Right lung (tissue), 2 donors: ENCODE measurements at regions not wholly inside any gene's neighbourhood (a gene's known extent, or its start where the extent isn't known, plus 50 kb on each side); places are given as distances from the start of the nearest gene placed in this dataset.

Experiments
- DNase-seq, 2 donors: peaks; one replicate each; pipeline ENCODE4 v3.0.0-alpha.2; 2013

DNA sequence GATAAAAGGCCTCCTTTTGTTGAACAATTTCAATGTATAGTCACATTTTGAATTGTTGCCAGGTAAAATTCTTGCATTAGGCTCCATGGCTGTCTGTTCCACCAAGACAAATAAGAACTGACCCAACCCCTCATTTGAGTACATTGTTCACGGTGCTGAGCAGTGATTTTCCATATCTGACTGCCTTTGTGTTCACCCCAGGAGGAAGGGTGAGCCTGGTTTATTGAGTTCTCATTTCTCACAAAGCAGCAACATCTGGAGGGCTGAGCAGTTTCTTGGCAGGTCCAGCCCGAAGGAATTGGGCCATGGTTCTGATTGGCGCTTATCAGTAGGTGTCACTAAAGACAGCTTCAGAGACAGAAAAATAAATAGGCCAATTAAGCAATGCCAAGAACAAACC, 149.1 kb downstream of the BMP4 start:
- no peak for DNase-seq

DNA sequence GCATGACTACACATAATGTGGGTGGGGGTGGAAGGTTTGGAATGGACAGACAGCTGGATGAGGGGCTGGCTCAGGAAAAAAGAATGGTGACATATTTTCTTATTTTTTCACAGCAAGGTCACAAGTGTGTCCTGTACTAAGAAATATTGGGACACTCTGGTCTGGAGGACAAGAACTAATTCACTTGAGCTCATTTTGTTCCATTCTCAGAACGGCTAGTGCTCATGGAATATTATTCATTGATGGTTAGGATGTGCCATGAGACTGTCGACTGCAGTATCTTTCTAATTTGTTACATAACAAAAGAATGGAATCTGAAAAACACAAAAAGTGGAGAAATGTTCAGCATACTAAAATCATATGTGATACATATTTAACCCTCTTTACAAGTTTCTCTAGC, 149.5 kb downstream of the BMP4 start:
- DNase-seq = no peak

DNA sequence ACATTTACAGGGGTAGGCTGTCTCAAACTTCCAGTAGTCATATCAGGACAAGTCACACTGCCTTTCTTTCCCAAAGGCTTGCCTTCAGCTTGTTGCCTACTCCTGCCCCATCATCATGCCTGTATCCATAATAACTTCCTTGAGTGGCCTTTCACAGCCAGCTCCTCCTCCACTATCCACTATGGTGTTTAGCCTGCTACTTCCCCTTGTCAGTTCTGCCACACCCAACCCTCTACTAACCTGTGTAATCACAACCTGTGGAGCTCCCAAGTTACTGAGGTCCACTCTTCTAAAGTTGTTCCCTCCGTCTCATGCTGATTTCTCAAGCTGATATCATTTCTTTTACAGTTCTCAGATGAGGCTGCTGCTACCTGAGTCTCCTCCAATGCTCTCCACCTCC, 159.9 kb downstream of the BMP4 start:
- no peak for DNase-seq

DNA sequence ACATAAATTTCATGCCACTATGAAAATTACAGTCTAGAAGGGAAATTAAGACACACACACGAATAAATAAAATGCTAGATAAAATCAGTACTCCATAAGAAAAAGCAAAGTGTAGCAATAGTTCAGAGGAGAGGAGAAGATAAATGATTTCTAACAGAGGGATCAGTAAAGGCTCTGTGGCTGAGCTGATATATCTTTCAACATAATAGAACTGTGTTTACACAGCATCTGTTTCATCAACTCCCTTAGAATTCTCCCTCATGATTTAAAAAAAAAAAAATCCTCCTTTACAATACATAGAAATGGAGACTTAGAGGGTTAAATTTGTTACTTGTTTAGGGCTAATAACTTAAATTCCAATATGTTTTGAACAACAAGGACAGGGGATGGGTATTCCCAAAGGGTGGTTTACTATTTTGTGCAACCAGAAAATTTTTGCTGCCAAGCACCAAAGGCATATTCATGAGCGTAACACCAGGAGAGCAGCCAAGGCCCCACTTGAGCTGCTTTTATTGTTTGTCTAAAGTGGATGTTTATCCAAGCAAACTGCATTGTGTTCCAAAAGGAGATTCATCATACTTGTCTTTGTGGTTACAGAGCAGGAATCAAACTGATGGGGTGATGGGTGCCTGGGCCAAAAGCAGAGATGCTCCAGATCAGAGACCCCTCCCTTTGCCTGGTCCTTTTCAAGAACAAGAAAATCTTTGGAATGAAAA, 162.7 kb downstream of the BMP4 start:
- DNase-seq = peak; percentile 73 to 74

DNA sequence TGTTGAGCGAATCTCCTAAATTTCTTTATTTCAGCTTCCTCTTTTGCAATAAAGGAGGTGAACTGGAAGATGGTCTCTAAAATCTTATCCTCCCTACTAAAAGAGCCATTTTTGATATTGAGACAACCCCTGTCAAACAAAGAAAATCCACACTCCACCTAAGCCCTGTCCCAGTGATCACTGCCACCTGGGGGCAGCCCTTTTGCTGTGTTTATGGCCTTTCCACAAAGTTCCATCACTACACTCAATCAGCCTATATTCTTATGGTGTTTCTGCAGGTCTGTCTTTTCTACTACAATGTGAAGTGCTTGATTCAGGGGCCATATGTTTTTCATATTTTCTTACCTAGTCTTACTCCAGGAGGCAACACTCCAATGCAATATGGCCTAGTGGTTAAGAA, 163.7 kb downstream of the BMP4 start:
- DNase-seq = no peak

DNA sequence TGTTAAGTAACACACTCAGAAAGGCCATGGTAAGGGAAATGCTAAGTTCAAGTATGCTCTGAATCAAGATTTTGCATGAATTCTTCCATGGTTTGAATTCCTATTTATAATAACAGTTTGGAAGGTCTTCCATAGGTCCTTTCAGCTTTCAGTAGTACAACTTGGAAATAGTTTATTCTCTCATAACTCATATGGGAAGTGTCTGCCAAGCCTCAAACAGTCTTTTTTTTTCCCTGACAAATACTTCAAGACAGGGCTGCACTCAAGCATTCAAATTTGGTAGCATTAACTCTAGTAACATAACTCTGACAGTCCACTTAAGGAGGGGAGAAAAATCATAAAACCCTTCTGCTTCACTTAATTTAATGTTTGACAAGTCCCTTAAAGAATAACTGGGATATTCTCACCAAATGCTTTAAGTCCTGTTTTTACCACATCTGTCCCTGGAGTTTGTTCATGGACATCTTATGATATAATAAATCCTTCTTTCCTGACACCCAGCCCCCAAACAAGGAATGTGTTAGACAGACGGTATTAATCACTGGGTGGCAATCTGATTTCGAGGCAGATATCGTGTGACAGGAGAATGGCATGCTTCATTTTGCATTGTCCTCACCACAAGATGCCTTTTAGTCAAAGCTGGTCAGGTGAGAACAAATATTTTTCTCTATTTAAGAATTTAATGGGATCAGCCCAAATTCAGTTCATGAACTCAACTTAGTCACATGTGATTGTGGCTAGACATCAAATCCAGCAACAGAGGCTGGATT, 165.7 kb downstream of the BMP4 start:
- no peak for DNase-seq

DNA sequence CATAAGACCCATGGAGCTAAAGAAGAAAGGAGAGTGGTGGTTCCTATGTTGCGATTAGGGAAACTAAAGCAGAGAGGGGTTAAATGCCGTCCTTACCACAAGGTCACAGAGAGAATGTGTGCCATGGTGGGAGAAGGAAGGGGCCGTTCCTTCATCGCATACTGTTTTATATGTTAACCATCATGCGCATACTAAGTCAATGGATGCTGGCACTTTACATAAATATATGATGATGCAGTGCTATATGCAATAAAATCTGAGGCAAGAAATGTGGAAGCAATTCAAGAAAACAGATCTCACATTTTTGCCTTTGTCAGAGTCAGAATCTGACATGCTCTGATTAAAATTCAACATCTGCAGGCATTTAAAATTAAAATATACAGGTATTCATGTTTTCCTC, 168.1 kb downstream of the BMP4 start:
- DNase-seq = no peak

DNA sequence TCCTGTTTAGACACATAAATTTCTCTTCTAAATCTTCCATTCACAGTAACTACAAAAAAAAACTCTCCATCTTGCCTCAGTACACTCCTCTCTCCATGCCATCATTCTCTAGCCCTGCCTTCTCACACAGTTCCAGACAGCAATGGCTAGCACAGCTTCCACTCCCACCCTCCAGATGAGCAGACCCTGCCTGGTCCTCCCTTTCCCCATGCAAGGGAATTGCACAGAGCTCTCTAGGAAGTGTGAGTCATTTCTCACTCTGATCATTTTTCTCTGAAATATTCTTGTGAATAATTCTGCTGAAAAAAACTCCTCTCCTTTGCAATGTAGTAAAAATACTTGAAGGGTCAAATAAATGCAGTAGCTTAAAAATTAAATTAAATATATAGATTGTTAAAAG, 170.6 kb downstream of the BMP4 start:
- no peak for DNase-seq

DNA sequence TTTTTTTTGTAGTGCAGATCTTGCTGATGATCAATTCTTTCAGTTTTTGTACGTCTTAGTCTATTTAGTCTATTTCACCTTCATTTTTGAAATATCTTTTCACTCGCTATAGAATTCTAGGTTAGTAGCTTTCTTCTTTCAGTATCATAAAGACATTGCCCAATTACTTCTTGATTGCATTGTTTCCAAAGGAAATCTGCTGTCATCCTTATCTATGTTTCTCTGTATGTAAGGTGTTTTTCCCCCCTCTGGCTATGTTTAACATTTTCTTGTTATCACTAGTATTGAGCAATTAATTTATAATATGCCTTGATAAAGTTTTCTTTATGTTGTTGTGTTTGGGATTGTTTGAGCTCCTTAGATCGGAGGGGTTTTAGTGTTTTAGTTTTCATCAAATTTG, 171.9 kb downstream of the BMP4 start:
- no peak for DNase-seq

DNA sequence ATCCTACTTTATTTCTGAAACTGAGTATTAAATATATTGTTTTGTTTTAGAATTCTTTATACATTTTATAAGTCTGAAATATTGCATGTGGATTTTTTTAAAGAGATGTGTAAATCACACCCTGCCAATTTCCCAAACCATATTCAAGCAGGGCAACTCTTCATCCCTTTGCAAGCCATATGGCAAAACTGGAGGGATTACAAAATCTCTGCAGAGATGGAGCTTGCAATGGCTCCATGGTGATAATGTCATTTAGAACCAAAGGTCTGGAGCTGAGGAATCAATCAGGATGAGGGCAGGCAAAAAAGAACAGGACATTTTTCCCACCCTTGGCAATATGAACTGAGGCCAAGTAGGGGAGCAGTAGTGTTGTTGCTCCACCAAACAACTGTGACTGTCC, 173.4 kb downstream of the BMP4 start:
- no peak for DNase-seq

DNA sequence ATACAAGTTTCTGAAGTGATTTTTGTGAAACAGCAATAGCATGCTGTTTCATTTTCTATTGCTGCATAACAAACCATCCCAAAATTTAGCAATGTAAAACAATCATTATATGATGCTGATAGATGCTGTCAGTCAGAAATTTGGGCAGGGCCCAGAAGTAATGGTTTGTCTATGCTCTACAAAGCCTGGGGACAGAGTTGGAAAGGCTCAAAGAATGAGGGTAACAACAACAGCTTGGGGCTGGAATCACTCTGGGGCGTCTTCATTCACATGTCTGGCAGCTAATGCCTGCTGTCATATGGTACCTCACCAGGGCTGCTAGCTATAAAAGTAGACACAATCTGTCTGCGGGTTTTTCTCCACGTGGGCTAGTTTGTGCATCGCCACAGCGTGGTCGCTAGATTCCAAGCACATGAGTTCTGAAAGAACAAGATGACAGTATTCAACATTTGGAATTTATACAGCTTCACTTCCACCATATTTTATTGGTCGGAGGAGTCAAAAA, 176.5 kb downstream of the BMP4 start:
- DNase-seq = no peak

DNA sequence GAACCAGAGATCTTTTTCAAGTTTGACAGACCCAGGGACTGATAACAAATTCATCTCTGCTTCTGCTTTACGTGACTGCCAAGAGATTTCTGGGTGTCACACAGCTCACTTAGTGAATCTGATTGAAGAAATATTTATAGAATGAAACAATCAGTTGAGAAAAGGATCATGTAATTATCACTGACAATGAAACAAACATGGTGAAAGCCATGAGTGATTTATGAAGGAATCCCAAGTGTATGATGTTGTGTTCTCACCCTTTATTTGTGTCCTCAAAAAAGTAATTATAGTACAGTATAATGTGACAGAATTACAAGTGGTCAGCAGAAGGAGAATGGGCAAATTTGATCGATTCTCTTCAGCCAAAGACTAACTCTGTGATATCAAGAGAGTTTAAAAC, 177.3 kb downstream of the BMP4 start:
- no peak for DNase-seq

DNA sequence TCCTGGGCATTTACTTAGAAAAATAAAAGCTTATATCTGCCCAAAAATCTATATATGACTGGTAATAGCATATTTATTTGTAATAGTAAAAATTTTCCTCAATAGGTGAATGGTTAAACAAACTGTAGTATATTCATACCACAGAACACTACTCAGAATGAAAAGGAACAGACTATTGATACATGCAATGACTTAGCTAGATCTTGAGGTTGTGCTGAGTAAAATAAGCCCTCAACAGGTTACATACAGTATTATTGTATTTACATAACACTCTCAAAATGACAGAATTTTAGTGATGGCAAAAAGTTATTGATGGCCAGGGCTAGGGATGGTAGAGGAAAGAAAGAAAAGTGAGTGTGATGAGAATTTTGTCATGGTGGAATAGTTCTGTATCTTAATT, 178.4 kb downstream of the BMP4 start:
- DNase-seq = no peak

DNA sequence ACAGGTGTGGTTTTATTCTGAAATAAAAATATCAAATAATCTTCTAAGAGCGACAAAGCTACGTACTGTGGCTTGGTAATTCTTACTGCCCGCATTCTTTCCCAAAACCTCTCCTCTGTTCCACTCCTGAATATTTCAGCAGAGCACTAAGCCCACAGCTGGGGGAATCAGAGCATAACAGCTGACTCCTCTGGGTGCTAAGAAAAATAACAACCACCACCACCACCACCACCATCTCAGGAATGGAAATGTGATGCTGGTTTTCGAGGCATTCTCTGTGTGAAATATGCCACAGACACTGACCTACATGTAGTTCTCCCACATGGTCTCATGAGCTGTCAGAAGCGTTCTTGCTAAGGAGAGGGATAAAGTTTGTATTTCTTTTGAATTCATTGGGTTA, 183.7 kb downstream of the BMP4 start:
- no peak for DNase-seq

DNA sequence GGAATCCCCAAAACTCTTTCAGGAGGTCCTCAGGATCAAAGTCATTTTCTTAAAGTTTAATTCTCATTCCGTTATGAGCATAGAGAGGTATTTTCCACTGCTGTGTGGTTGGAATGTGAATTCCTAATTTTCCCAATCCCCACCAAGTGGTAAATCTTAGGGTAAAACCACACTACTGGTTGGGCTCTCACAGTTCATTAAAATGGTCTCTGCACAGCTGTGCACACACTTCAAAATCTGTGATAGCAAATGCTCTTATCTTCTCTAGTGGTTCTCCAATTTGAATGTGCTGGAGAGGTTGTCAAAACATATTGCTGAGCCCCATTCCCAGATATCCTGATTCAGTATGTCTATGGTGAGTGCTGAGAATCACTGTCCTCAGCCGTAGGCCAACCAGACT, 189.1 kb downstream of the BMP4 start:
- no peak for DNase-seq

DNA sequence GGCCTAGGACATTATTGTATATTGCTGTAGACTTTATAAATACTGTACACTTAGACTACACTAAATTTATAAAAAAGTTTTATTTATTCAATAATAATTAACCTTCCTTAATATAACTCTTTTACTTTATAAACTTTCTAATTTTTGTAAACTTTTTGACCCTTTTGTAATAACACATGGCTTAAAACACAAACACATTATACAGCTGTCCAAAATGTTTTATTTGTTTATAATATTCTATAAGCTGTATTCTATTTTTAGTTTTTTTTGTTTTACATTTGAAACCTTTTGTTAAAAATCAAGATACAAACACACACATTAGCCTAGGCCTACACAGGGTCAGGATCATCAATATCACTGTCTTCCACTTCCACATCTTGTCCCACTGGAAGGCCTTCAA, 190.0 kb downstream of the BMP4 start:
- DNase-seq = no peak

DNA sequence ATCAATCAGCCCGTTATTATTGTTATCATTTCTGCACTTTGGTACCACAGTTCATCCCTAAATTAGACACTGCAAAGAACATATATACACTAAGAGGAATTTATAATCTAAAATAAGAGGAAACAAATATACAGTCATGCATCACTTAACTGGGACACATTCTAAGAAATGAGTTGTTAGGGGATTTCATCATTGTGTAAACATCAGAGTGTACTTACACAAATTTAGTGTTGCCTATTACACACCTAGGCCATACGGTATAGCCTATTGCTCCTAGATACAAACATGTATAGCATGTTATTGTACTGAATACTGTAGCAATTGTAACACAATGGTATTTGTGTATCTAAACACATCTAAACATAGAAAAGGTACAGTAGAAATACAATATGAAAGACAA, 190.5 kb downstream of the BMP4 start:
- no peak for DNase-seq

DNA sequence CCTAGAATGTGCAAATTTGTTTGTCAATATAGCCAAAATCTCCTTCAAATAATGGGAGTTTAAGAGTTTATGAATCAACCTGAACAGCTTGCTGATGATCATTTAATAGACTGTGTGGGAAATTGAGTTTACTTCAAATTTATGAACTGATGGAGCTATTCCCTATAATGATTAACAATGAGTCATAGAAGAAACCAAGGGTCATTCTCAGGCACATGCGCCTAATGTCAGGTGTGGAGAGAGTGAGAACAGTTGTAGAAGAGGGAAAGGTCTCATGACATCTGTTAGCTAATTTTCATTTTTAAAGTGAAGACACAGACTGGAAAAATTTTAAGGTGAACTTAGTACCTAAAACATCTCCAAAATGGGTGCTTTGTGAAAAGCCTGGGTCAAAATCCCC, 191.8 kb downstream of the BMP4 start:
- DNase-seq = no peak

DNA sequence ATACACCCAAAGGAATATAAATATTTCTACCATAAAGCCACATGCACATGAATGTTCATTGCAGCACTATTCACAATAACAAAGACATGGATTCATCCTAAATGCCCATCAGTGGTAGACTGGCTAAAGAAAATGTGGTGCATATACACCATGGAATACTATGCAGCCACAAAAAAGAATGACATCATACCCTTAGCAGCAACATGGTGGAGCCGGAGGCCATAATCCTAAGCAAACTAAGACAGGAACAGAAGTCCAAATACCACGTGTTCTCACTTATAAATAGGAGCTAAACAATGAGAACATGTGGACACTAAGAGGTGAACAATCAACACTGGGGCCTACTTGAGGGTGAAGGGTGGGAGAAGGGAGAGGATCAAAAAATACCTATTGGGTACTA, 198.5 kb downstream of the BMP4 start:
- no peak for DNase-seq

DNA sequence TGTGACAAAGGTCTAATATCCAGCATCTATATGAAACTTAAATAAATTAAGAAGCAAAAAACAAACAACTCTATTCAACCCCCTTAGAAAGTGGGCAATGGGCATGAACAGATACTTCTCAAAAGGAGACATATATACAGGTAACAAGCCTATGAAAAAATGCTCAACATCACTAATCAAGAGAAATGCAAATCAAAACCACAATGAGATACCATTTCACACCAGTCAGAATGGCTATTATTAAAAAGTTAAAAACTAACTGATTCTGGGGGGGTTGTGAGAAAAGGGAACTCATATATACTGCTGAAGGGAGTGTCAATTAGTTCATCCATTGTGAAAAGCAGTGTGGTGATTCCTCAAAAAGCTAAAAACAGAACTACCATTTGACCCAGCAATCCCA, 198.9 kb downstream of the BMP4 start:
- no peak for DNase-seq

DNA sequence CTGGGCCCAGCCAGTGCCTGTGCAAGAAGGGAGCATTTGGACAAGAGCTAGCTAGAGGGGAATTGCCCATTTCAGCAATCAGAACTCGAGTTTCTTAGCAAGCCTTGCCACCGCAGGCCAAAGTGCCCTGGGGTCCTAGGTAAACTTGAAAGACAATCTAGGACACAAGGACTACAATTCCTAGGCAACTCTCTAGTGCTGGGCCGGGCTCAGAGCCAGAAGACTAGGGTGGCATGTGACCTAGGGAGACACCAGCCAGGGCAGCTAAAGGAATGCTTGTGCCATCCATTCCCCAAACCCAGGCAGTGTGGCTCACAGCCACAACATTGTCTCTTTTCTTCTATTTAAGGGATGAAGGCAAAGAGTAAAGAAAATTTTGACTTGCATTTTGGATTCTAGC, 205.0 kb downstream of the BMP4 start:
- no peak for DNase-seq

DNA sequence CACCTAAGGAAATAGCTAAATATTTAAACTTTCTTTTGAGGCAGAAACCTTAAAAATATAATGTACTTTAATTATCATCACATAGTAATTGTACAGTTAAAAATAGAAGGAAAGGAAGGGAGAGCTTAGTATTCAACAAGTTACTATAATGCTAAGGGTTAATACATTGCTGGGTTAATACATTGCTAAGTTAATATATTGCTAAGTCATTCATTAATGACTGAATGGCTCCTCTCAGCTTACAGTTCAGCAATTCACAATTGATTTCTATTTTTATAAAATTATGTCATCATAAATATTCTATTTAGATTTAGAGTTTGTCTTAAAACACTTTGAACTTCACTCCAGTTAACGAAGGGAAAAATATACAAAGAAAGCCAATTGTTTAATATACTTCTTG, 207.9 kb downstream of the BMP4 start:
- no peak for DNase-seq

DNA sequence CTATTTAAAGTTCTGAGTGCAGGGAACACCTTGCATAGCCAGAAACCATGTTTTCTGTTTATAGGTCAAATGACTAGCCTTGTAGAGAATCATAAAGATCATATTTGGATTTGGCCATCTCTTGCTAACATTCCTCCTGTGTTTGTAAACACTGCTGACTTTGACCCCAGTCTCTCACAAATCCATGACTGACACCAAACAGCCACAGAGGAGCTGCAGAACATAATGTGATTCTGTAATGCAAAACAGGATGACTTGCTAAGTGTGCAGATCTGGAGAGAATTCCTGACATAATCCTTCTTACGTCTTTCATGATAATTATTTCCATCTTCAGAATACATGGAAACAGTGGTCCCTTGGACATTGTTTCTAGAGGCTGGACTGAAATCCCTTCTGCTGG, 211.8 kb downstream of the BMP4 start:
- no peak for DNase-seq

DNA sequence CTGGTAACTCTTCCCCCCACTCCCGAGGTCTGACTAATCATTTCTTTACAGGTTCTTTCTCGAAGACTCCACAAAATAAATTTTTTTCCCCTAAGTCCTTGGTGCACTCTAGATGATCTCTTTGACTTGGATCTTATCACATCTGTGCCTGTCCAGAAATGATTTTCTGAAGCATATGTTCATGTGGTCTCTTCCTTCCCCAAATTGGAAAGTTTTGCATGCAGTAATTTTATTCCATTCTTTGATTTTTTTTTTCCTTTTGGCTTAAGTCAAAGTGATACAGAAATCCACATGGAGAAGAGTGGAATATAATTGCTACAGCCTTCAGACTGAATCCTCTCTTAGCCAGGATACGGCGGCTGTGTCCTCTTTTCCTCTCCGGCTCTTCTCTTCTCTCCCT, 213.3 kb downstream of the BMP4 start:
- DNase-seq = no peak
